ENCODE measurements at regions not wholly inside any gene's neighbourhood (a gene's known extent, or its start where the extent isn't known, plus 50 kb on each side); places are given as distances from the start of the nearest gene placed in this dataset.

GRCh38 chr4:10192331-10192730 lies 75.7 kb upstream of the WDR1 start:
- H3K9ac ChIP-seq (ENCODE audit: insufficient read length, low read depth) = no peak overlapping the region
- H3K4me1 ChIP-seq (ENCODE audit: insufficient read depth, insufficient read length) = no peaks in the 10 kb centered on the region
- no peak overlapping the region for H3K4me3 ChIP-seq (ENCODE audit: insufficient read length, low read depth)
- DNase-seq (ENCODE audit: low read depth, low spot score) = no peak
- no peaks in the 10 kb centered on the region for H3K27me3 ChIP-seq (ENCODE audit: insufficient read depth, insufficient read length)
- no peaks in the 10 kb centered on the region for H3K9me3 ChIP-seq (ENCODE audit: insufficient read depth, low read length)
- TF ChIP-seq SUZ12 (IDR thresholded peaks at IDR 0.05; ENCODE audit: extremely low read depth, insufficient read depth, insufficient read length) (no peak), YY1 (IDR thresholded peaks at IDR 0.05; ENCODE audit: insufficient read depth, insufficient read length) (no peak)
- H3K36me3 ChIP-seq (ENCODE audit: insufficient read depth, insufficient read length, low read length) = no peaks in the 10 kb centered on the region

- no peak overlapping the region for H3K4me3 ChIP-seq (ENCODE audit: insufficient read length, low read depth)
- H3K9ac ChIP-seq (ENCODE audit: insufficient read length, low read depth) = no peak overlapping the region
- no peaks in the 10 kb centered on the region for H3K36me3 ChIP-seq (ENCODE audit: insufficient read depth, insufficient read length, low read length)
Observed at GRCh38 chr4:10188400-10189004, 71.9 kb upstream of the WDR1 start.

GRCh38 chr4:10186228-10187214 lies 69.9 kb upstream of the WDR1 start:
- Histone ChIP-seq H3K4me1 (ENCODE audit: insufficient read depth, insufficient read length) (no peaks in the 10 kb centered on the region), H3K27me3 (ENCODE audit: insufficient read depth, insufficient read length) (no peaks in the 10 kb centered on the region), H3K9ac (ENCODE audit: insufficient read length, low read depth) (no peak overlapping the region), H3K36me3 (ENCODE audit: insufficient read depth, insufficient read length, low read length) (no peaks in the 10 kb centered on the region), H3K9me3 (ENCODE audit: insufficient read depth, low read length) (no peaks in the 10 kb centered on the region), H3K4me3 (ENCODE audit: insufficient read length, low read depth) (no peak overlapping the region)
- TF ChIP-seq ZNF274 (IDR thresholded peaks at IDR 0.05; ENCODE audit: low read depth, low read length) (no peak), YY1 (IDR thresholded peaks at IDR 0.05; ENCODE audit: insufficient read depth, insufficient read length) (no peak), SUZ12 (IDR thresholded peaks at IDR 0.05; ENCODE audit: extremely low read depth, insufficient read depth, insufficient read length) (no peak)
- no peak for DNase-seq (ENCODE audit: low read depth, low spot score)

More at GRCh38 chr4:10188400-10189004, 71.9 kb upstream of the WDR1 start:
- no peak for DNase-seq (ENCODE audit: low read depth, low spot score)
- TF ChIP-seq SUZ12 (IDR thresholded peaks at IDR 0.05; ENCODE audit: extremely low read depth, insufficient read depth, insufficient read length) (no peak), YY1 (IDR thresholded peaks at IDR 0.05; ENCODE audit: insufficient read depth, insufficient read length) (no peak), ZNF274 (IDR thresholded peaks at IDR 0.05; ENCODE audit: low read depth, low read length) (no peak)
- H3K27me3 ChIP-seq (ENCODE audit: insufficient read depth, insufficient read length) = no peaks in the 10 kb centered on the region
- H3K4me1 ChIP-seq (ENCODE audit: insufficient read depth, insufficient read length) = no peaks in the 10 kb centered on the region
- no peaks in the 10 kb centered on the region for H3K9me3 ChIP-seq (ENCODE audit: insufficient read depth, low read length)

- no peak for DNase-seq (ENCODE audit: low read depth, low spot score)
- no peak for TF ChIP-seq ZNF274 (IDR thresholded peaks at IDR 0.05; ENCODE audit: low read depth, low read length)
- TF ChIP-seq YY1 (IDR thresholded peaks at IDR 0.05; ENCODE audit: insufficient read depth, insufficient read length) = no peak
- TF ChIP-seq SUZ12 (IDR thresholded peaks at IDR 0.05; ENCODE audit: extremely low read depth, insufficient read depth, insufficient read length) = no peak
- Histone ChIP-seq H3K27me3 (ENCODE audit: insufficient read depth, insufficient read length) (no peaks in the 10 kb centered on the region), H3K9me3 (ENCODE audit: insufficient read depth, low read length) (no peaks in the 10 kb centered on the region), H3K36me3 (ENCODE audit: insufficient read depth, insufficient read length, low read length) (no peaks in the 10 kb centered on the region), H3K4me3 (ENCODE audit: insufficient read length, low read depth) (no peak overlapping the region), H3K9ac (ENCODE audit: insufficient read length, low read depth) (no peak overlapping the region), H3K4me1 (ENCODE audit: insufficient read depth, insufficient read length) (no peaks in the 10 kb centered on the region)
Observed at GRCh38 chr4:10185518-10186227, 69.1 kb upstream of the WDR1 start.

- TF ChIP-seq SUZ12 (IDR thresholded peaks at IDR 0.05; ENCODE audit: extremely low read depth, insufficient read depth, insufficient read length) = no peak
- no peak for TF ChIP-seq YY1 (IDR thresholded peaks at IDR 0.05; ENCODE audit: insufficient read depth, insufficient read length)
- TF ChIP-seq ZNF274 (IDR thresholded peaks at IDR 0.05; ENCODE audit: low read depth, low read length) = no peak
- H3K9me3 ChIP-seq (ENCODE audit: insufficient read depth, low read length) = no peaks in the 10 kb centered on the region
- no peaks in the 10 kb centered on the region for H3K27me3 ChIP-seq (ENCODE audit: insufficient read depth, insufficient read length)
- H3K4me3 ChIP-seq (ENCODE audit: insufficient read length, low read depth) = no peak overlapping the region
- H3K36me3 ChIP-seq (ENCODE audit: insufficient read depth, insufficient read length, low read length) = no peaks in the 10 kb centered on the region
- no peak for DNase-seq (ENCODE audit: low read depth, low spot score)
- no peak overlapping the region for H3K9ac ChIP-seq (ENCODE audit: insufficient read length, low read depth)
- no peaks in the 10 kb centered on the region for H3K4me1 ChIP-seq (ENCODE audit: insufficient read depth, insufficient read length)
Observed at GRCh38 chr4:10184501-10184938, 67.9 kb upstream of the WDR1 start.

GRCh38 chr4:10184041-10184440 lies 67.4 kb upstream of the WDR1 start:
- Histone ChIP-seq H3K36me3 (ENCODE audit: insufficient read depth, insufficient read length, low read length) (no peaks in the 10 kb centered on the region), H3K4me3 (ENCODE audit: insufficient read length, low read depth) (no peak overlapping the region), H3K9me3 (ENCODE audit: insufficient read depth, low read length) (no peaks in the 10 kb centered on the region), H3K9ac (ENCODE audit: insufficient read length, low read depth) (no peak overlapping the region), H3K27me3 (ENCODE audit: insufficient read depth, insufficient read length) (no peaks in the 10 kb centered on the region), H3K4me1 (ENCODE audit: insufficient read depth, insufficient read length) (no peaks in the 10 kb centered on the region)
- DNase-seq (ENCODE audit: low read depth, low spot score) = no peak
- TF ChIP-seq ZNF274 (IDR thresholded peaks at IDR 0.05; ENCODE audit: low read depth, low read length) (no peak), SUZ12 (IDR thresholded peaks at IDR 0.05; ENCODE audit: extremely low read depth, insufficient read depth, insufficient read length) (no peak), YY1 (IDR thresholded peaks at IDR 0.05; ENCODE audit: insufficient read depth, insufficient read length) (no peak)

Data from NT2/D1 (cell line).